OCI-LY7 (cell line): ENCODE measurements at regions not wholly inside any gene's neighbourhood (a gene's known extent, or its start where the extent isn't known, plus 50 kb on each side); places are given as distances from the start of the nearest gene placed in this dataset.

ENCODE experiments used
- BruUV-seq: library from RNA; stranded (reverse); fragments of 400-500 nt; replicated peaks from 2 replicates; lab custom pipeline; 2021; lab: Mats Ljungman, UMichigan
- CTCF ChIA-PET: fragments of 300-600 bp; sonication (Branson Sonifier 250); formaldehyde crosslinking; loops from one replicate; lab custom pipeline; 2022; ENCODE audit warnings: antibody characterized with exemption; ENCODE audit not compliant: unreplicated experiment; lab: Charles Lee
- POLR2A ChIA-PET: fragments of 300-600 bp; sonication (Branson Sonifier 250); formaldehyde crosslinking; loops from one replicate; lab custom pipeline; 2022; ENCODE audit warnings: antibody characterized with exemption; lab: Charles Lee
- DNase-seq: peaks from one replicate; pipeline ENCODE4 v3.0.0-alpha.2; 2015; ENCODE audit warnings: low spot score
- H2AFZ ChIP-seq: fragments of 200-600 bp; sonication (generic), shearing (Covaris generic); 2 replicates; pipeline ENCODE4 v1.6.1; 2014; ENCODE audit warnings: mild to moderate bottlenecking, antibody characterized with exemption, low read length, moderate library complexity
- H3K27ac ChIP-seq: fragments of 200-600 bp; sonication (generic); 2 replicates; pipeline ENCODE4 v1.5.1; 2014; ENCODE audit warnings: mixed run types, low read depth, mild to moderate bottlenecking, moderate library complexity, low read length, inconsistent platforms; ENCODE audit not compliant: poor library complexity, severe bottlenecking
- H3K36me3 ChIP-seq: fragments of 200-600 bp; sonication (generic); 2 replicates; pipeline ENCODE4 v1.6.1; 2014; ENCODE audit warnings: mild to moderate bottlenecking, antibody characterized with exemption, low read length, moderate library complexity, mixed read lengths; ENCODE audit not compliant: insufficient read depth
- H3K4me1 ChIP-seq: fragments of 200-600 bp; sonication (generic); 2 replicates; pipeline ENCODE4 v1.5.1; 2014; ENCODE audit warnings: mild to moderate bottlenecking, low read length; ENCODE audit not compliant: insufficient read depth, poor library complexity, severe bottlenecking
- H3K4me2 ChIP-seq: fragments of 200-600 bp; sonication (generic); 2 replicates; pipeline ENCODE4 v1.6.1; 2014; ENCODE audit warnings: mild to moderate bottlenecking, low read length
- H3K4me3 ChIP-seq: fragments of 200-600 bp; sonication (generic); 2 replicates; pipeline ENCODE4 v1.5.1; 2014; ENCODE audit warnings: mild to moderate bottlenecking, low read depth, low read length; ENCODE audit not compliant: poor library complexity, severe bottlenecking
- H3K79me2 ChIP-seq: fragments of 200-600 bp; sonication (generic); 2 replicates; pipeline ENCODE4 v1.6.1; 2016; ENCODE audit warnings: low read depth, mild to moderate bottlenecking, low read length, moderate library complexity, mixed read lengths; ENCODE audit not compliant: insufficient read depth
- H3K9me2 ChIP-seq: fragments of 200-600 bp; sonication (generic); 2 replicates; pipeline ENCODE4 v1.6.1; 2016; ENCODE audit warnings: mild to moderate bottlenecking, low read length, mixed read lengths; ENCODE audit not compliant: insufficient read depth
- H3K9me3 ChIP-seq: fragments of 200-600 bp; sonication (generic); 2 replicates; pipeline ENCODE4 v1.6.1; 2014; ENCODE audit warnings: mild to moderate bottlenecking, mixed run types, low read length, mixed read lengths
- H4K20me1 ChIP-seq: fragments of 200-600 bp; sonication (generic); 2 replicates; pipeline ENCODE4 v1.6.1; 2014; ENCODE audit warnings: mild to moderate bottlenecking, antibody characterized with exemption, low read length, moderate library complexity, mixed read lengths; ENCODE audit not compliant: insufficient read depth
- CTCF ChIP-seq: fragments of 200-600 bp; sonication (generic); conservative IDR thresholded peaks from 2 replicates; pipeline ENCODE4 v1.5.1; 2014; ENCODE audit warnings: mild to moderate bottlenecking, antibody characterized with exemption, low read length, moderate library complexity, mixed read lengths
- EZH2phosphoT487 ChIP-seq: fragments of 200-600 bp; sonication (generic); IDR thresholded peaks from 2 replicates; pipeline ENCODE4 v1.6.1; 2018; ENCODE audit warnings: low read depth, borderline replicate concordance, mild to moderate bottlenecking, mixed run types, antibody characterized with exemption, low read length, moderate library complexity, mixed read lengths
- intact Hi-C: fragments of 100-400 bp; cut with micrococcal nuclease; formaldehyde crosslinking; loops from one replicate; pipeline ENCODE4 v1.10.0; 2022; ENCODE audit not compliant: unreplicated experiment

GRCh38 chr22:34588871-34589545 is 476.9 kb upstream of the ISX start:
- Histone ChIP-seq H3K9me2 (no peaks in the 10 kb centered on the region), H3K4me1 (no peaks in the 10 kb centered on the region), H3K79me2 (no peaks in the 10 kb centered on the region), H3K9me3 (no peaks in the 10 kb centered on the region), H3K27ac (no peak overlapping the region), H3K4me2 (no peak overlapping the region), H3K36me3 (no peaks in the 10 kb centered on the region), H4K20me1 (no peaks in the 10 kb centered on the region), H2AFZ (no peak overlapping the region), H3K4me3 (no peak overlapping the region)
- no peak for DNase-seq
- ChIA-PET POLR2A (no interaction called here), CTCF (no interaction called here)
- intact Hi-C loops: no loop called here
- BruUV-seq: no TSS peak
- TF ChIP-seq EZH2phosphoT487 (no peak), CTCF (no peak)

- CTCF ChIA-PET: no interaction called here
- H2AFZ ChIP-seq: no peak overlapping the region
- H3K9me2 ChIP-seq: no peaks in the 10 kb centered on the region
- no peaks in the 10 kb centered on the region for H3K9me3 ChIP-seq
- no peak overlapping the region for H3K4me2 ChIP-seq
- DNase-seq: no peak
- H3K4me3 ChIP-seq: no peak overlapping the region
- no TSS peak for BruUV-seq
- intact Hi-C loops: no loop called here
- POLR2A ChIA-PET: no interaction called here
- H3K4me1 ChIP-seq: no peaks in the 10 kb centered on the region
- H3K79me2 ChIP-seq: no peaks in the 10 kb centered on the region
- no peaks in the 10 kb centered on the region for H3K36me3 ChIP-seq
- H4K20me1 ChIP-seq: no peaks in the 10 kb centered on the region
- TF ChIP-seq EZH2phosphoT487: no peak
- no peak for TF ChIP-seq CTCF
- H3K27ac ChIP-seq: no peak overlapping the region
Measured at GRCh38 chr22:34592123-34592740, 473.7 kb upstream of the ISX start.

GRCh38 chr22:34599567-34599966 is 466.4 kb upstream of the ISX start:
- POLR2A ChIA-PET: no interaction called here
- Histone ChIP-seq H3K36me3 (no peaks in the 10 kb centered on the region), H3K9me3 (no peaks in the 10 kb centered on the region), H3K9me2 (no peaks in the 10 kb centered on the region), H3K27ac (no peak overlapping the region), H3K4me3 (no peak overlapping the region), H4K20me1 (no peaks in the 10 kb centered on the region), H2AFZ (no peak overlapping the region), H3K4me2 (no peak overlapping the region), H3K79me2 (no peaks in the 10 kb centered on the region), H3K4me1 (no peaks in the 10 kb centered on the region)
- DNase-seq: no peak
- CTCF ChIA-PET: no interaction called here
- TF ChIP-seq EZH2phosphoT487: no peak
- TF ChIP-seq CTCF: no peak
- intact Hi-C loops: no loop called here
- no TSS peak for BruUV-seq
